Type B pancreatic cell (in vitro differentiated cells): ENCODE measurements at regions not wholly inside any gene's neighbourhood (a gene's known extent, or its start where the extent isn't known, plus 50 kb on each side); places are given as distances from the start of the nearest gene placed in this dataset.
A peak's percentile ranks its signal among the peaks of the same experiment; 100 is the strongest.

Source experiments
- DNase-seq: peaks from one replicate; pipeline ENCODE4 v3.0.0; 2021; ENCODE audit warnings: mixed read lengths; ENCODE audit not compliant: unreplicated experiment; ENCODE audit errors: extremely low spot score
- H3K27ac Mint-ChIP-seq: 2 replicates; pipeline ENCODE4 v1.8.0; 2021; ENCODE audit warnings: mild to moderate bottlenecking, mixed read lengths
- H3K27me3 Mint-ChIP-seq: 2 replicates; pipeline ENCODE4 v1.8.0; 2021; ENCODE audit warnings: mixed read lengths
- H3K36me3 Mint-ChIP-seq: 2 replicates; pipeline ENCODE4 v1.8.0; 2021; ENCODE audit warnings: mixed read lengths
- H3K4me1 Mint-ChIP-seq: one replicate; pipeline ENCODE4 v1.8.0; 2021; ENCODE audit warnings: mixed read lengths; ENCODE audit not compliant: unreplicated experiment
- H3K4me3 Mint-ChIP-seq: 2 replicates; pipeline ENCODE4 v1.8.0; 2021; ENCODE audit warnings: mild to moderate bottlenecking, mixed read lengths
- H3K9me3 Mint-ChIP-seq: 2 replicates; pipeline ENCODE4 v1.8.0; 2021; ENCODE audit warnings: mixed read lengths
- CTCF ChIP-seq: fragments of 200-600 bp; sonication (generic); conservative IDR thresholded peaks from 2 replicates; pipeline ENCODE4 v1.5.0; 2021; ENCODE audit warnings: antibody characterized with exemption, mild to moderate bottlenecking

GRCh38 chr11:29300420-29300819, 716.4 kb downstream of the KCNA4 start:
- no peaks in the 10 kb centered on the region for H3K36me3 Mint-ChIP-seq
- H3K9me3 Mint-ChIP-seq = peaks cover 5% of the 10 kb centered on the region
- no peak for DNase-seq
- no peak for TF ChIP-seq CTCF
- no peak overlapping the region for H3K4me3 Mint-ChIP-seq
- H3K27ac Mint-ChIP-seq = no peak overlapping the region
- no peaks in the 10 kb centered on the region for H3K27me3 Mint-ChIP-seq
- no peaks in the 10 kb centered on the region for H3K4me1 Mint-ChIP-seq

GRCh38 chr11:29296680-29297079, 720.1 kb downstream of the KCNA4 start:
- Mint-ChIP-seq H3K27ac (no peak overlapping the region), H3K9me3 (no peaks in the 10 kb centered on the region), H3K4me1 (no peaks in the 10 kb centered on the region)

GRCh38 chr11:29293825-29294224, 723.0 kb downstream of the KCNA4 start:
- Mint-ChIP-seq H3K4me3 (no peak overlapping the region), H3K4me1 (no peaks in the 10 kb centered on the region), H3K27me3 (no peaks in the 10 kb centered on the region), H3K9me3 (no peaks in the 10 kb centered on the region), H3K36me3 (no peaks in the 10 kb centered on the region), H3K27ac (no peak overlapping the region)
- TF ChIP-seq CTCF = no peak
- no peak for DNase-seq

More at GRCh38 chr11:29296680-29297079, 720.1 kb downstream of the KCNA4 start:
- Mint-ChIP-seq H3K27me3 (no peaks in the 10 kb centered on the region), H3K4me3 (no peak overlapping the region), H3K36me3 (no peaks in the 10 kb centered on the region)
- DNase-seq = no peak
- TF ChIP-seq CTCF = no peak

GRCh38 chr11:29282088-29282487, 734.7 kb downstream of the KCNA4 start:
- TF ChIP-seq CTCF = no peak
- H3K4me3 Mint-ChIP-seq = no peak overlapping the region
- H3K9me3 Mint-ChIP-seq = no peaks in the 10 kb centered on the region
- no peaks in the 10 kb centered on the region for H3K27me3 Mint-ChIP-seq
- H3K27ac Mint-ChIP-seq = no peak overlapping the region
- DNase-seq = no peak
- no peaks in the 10 kb centered on the region for H3K36me3 Mint-ChIP-seq
- H3K4me1 Mint-ChIP-seq = peaks cover 8% of the 10 kb centered on the region

GRCh38 chr11:29281271-29281777, 735.5 kb downstream of the KCNA4 start:
- H3K4me3 Mint-ChIP-seq = peak overlapping the region; percentile 16
- no peak for TF ChIP-seq CTCF

GRCh38 chr11:29280452-29280851, 736.4 kb downstream of the KCNA4 start:
- TF ChIP-seq CTCF = no peak
- H3K4me1 Mint-ChIP-seq = peaks cover 8% of the 10 kb centered on the region
- no peak overlapping the region for H3K27ac Mint-ChIP-seq
- no peaks in the 10 kb centered on the region for H3K9me3 Mint-ChIP-seq
- H3K4me3 Mint-ChIP-seq = no peak overlapping the region
- DNase-seq = no peak
- no peaks in the 10 kb centered on the region for H3K27me3 Mint-ChIP-seq
- no peaks in the 10 kb centered on the region for H3K36me3 Mint-ChIP-seq

More at GRCh38 chr11:29281271-29281777, 735.5 kb downstream of the KCNA4 start:
- H3K36me3 Mint-ChIP-seq = no peaks in the 10 kb centered on the region
- DNase-seq = no peak
- no peak overlapping the region for H3K27ac Mint-ChIP-seq
- no peaks in the 10 kb centered on the region for H3K9me3 Mint-ChIP-seq
- peaks cover 8% of the 10 kb centered on the region for H3K4me1 Mint-ChIP-seq
- no peaks in the 10 kb centered on the region for H3K27me3 Mint-ChIP-seq
